ENCODE measurements at regions not wholly inside any gene's neighbourhood (a gene's known extent, or its start where the extent isn't known, plus 50 kb on each side); places are given as distances from the start of the nearest gene placed in this dataset.

- DNase-seq (no peak), ATAC-seq (ENCODE audit: insufficient read depth, low FRiP score) (no peak)
- WGBS, 2 donors = 89 to 93% methylated on average over 4 of the region's 4 CpGs
- no peak overlapping the region for H3K27ac ChIP-seq (ENCODE audit: low read depth in 1 of 2, low read length in 1 of 2)
- H3K4me3 ChIP-seq = no peak overlapping the region
- H3K27me3 ChIP-seq (ENCODE audit: control insufficient read depth in 3 of 3, insufficient read depth in 3 of 3, low read length in 2 of 3) = no peaks in the 10 kb centered on the region
- H3K9me3 ChIP-seq (ENCODE audit: control insufficient read depth in 4 of 4, insufficient read depth in 3 of 4, low read length in 3 of 4) = no peaks in the 10 kb centered on the region
- no peak for TF ChIP-seq CTCF (IDR thresholded peaks at IDR 0.05; ENCODE audit: control extremely low read depth, extremely low read depth)
- no peaks in the 10 kb centered on the region for H3K36me3 ChIP-seq (ENCODE audit: control insufficient read depth in 4 of 4, insufficient read depth in 4 of 4, low read length in 4 of 4)
- H3K4me1 ChIP-seq (ENCODE audit: control insufficient read depth in 5 of 5, insufficient read depth in 5 of 5, low read length in 5 of 5) = no peaks in the 10 kb centered on the region
- no peak overlapping the region for H3K9ac ChIP-seq (ENCODE audit: insufficient read depth in 1 of 2, low read length in 2 of 2)
These were observed 510.0 kb downstream of the GADD45G start for GRCh38 chr9:90114641-90115425.

- WGBS, 2 donors = 71 to 82% methylated on average over 7 of the region's 7 CpGs
- no peak overlapping the region for H3K27ac ChIP-seq (ENCODE audit: low read depth in 1 of 2, low read length in 1 of 2)
These were observed 517.0 kb downstream of the GADD45G start for GRCh38 chr9:90121762-90122161.

GRCh38 chr9:90124961-90125360 lies 517.7 kb downstream of the DIRAS2 start:
- H3K27me3 ChIP-seq (ENCODE audit: control insufficient read depth in 3 of 3, insufficient read depth in 3 of 3, low read length in 2 of 3) = no peaks in the 10 kb centered on the region
- no peaks in the 10 kb centered on the region for H3K36me3 ChIP-seq (ENCODE audit: control insufficient read depth in 4 of 4, insufficient read depth in 4 of 4, low read length in 4 of 4)
- H3K27ac ChIP-seq (ENCODE audit: low read depth in 1 of 2, low read length in 1 of 2) = no peak overlapping the region
- ATAC-seq (ENCODE audit: insufficient read depth, low FRiP score) (no peak), DNase-seq (peak; percentile 77 to 95 (median 85))
- no peak overlapping the region for H3K9ac ChIP-seq (ENCODE audit: insufficient read depth in 1 of 2, low read length in 2 of 2)
- H3K4me1 ChIP-seq (ENCODE audit: control insufficient read depth in 5 of 5, insufficient read depth in 5 of 5, low read length in 5 of 5) = peaks cover 0 to 23% (median 0%) of the 10 kb centered on the region in 5 donors
- 74 to 88% methylated on average over 1 of the region's 1 CpG for WGBS, 2 donors
- no peak for TF ChIP-seq CTCF (IDR thresholded peaks at IDR 0.05; ENCODE audit: control extremely low read depth, extremely low read depth)
- no peak overlapping the region for H3K4me3 ChIP-seq
- H3K9me3 ChIP-seq (ENCODE audit: control insufficient read depth in 4 of 4, insufficient read depth in 3 of 4, low read length in 3 of 4) = peaks cover 0 to 7% (median 0%) of the 10 kb centered on the region in 4 donors

More at GRCh38 chr9:90121762-90122161, 517.0 kb downstream of the GADD45G start:
- H3K9me3 ChIP-seq (ENCODE audit: control insufficient read depth in 4 of 4, insufficient read depth in 3 of 4, low read length in 3 of 4) = peaks cover 0 to 7% (median 0%) of the 10 kb centered on the region in 4 donors
- no peaks in the 10 kb centered on the region for H3K27me3 ChIP-seq (ENCODE audit: control insufficient read depth in 3 of 3, insufficient read depth in 3 of 3, low read length in 2 of 3)
- H3K9ac ChIP-seq (ENCODE audit: insufficient read depth in 1 of 2, low read length in 2 of 2) = no peak overlapping the region
- H3K36me3 ChIP-seq (ENCODE audit: control insufficient read depth in 4 of 4, insufficient read depth in 4 of 4, low read length in 4 of 4) = no peaks in the 10 kb centered on the region
- H3K4me1 ChIP-seq (ENCODE audit: control insufficient read depth in 5 of 5, insufficient read depth in 5 of 5, low read length in 5 of 5) = peaks cover 0 to 23% (median 0%) of the 10 kb centered on the region in 5 donors
- ATAC-seq (ENCODE audit: insufficient read depth, low FRiP score) = no peak
- DNase-seq = peak in 2 of 3 donors; percentile 30 to 53
- no peak for TF ChIP-seq CTCF (IDR thresholded peaks at IDR 0.05; ENCODE audit: control extremely low read depth, extremely low read depth)
- no peak overlapping the region for H3K4me3 ChIP-seq
